IPS-18c (cell line): ENCODE measurements at regions not wholly inside any gene's neighbourhood (a gene's known extent, or its start where the extent isn't known, plus 50 kb on each side); places are given as distances from the start of the nearest gene placed in this dataset.

Source experiments
- H3K4me3 ChIP-seq: 2 replicates; pipeline ENCODE4 v1.7.0; 2013; ENCODE audit warnings: low read depth, mild to moderate bottlenecking, low read length, moderate library complexity; ENCODE audit not compliant: insufficient read depth
- H3K9me3 ChIP-seq: one replicate; pipeline ENCODE4 v1.6.1; 2013; ENCODE audit warnings: mild to moderate bottlenecking, low read length, moderate library complexity; ENCODE audit not compliant: control insufficient read depth, insufficient read depth

GRCh38 chr22:26849575-26849974, 192.2 kb downstream of the MIAT start:
- Histone ChIP-seq H3K9me3 (no peaks in the 10 kb centered on the region), H3K4me3 (no peak overlapping the region)

- Histone ChIP-seq H3K9me3 (no peaks in the 10 kb centered on the region), H3K4me3 (no peak overlapping the region)
Observed at GRCh38 chr22:26851125-26851524, 193.7 kb downstream of the MIAT start.

GRCh38 chr22:26852176-26852575, 194.8 kb downstream of the MIAT start:
- Histone ChIP-seq H3K4me3 (no peak overlapping the region), H3K9me3 (no peaks in the 10 kb centered on the region)

GRCh38 chr22:26853071-26853470, 195.7 kb downstream of the MIAT start:
- no peaks in the 10 kb centered on the region for H3K9me3 ChIP-seq
- H3K4me3 ChIP-seq, result no peak overlapping the region

DNA sequence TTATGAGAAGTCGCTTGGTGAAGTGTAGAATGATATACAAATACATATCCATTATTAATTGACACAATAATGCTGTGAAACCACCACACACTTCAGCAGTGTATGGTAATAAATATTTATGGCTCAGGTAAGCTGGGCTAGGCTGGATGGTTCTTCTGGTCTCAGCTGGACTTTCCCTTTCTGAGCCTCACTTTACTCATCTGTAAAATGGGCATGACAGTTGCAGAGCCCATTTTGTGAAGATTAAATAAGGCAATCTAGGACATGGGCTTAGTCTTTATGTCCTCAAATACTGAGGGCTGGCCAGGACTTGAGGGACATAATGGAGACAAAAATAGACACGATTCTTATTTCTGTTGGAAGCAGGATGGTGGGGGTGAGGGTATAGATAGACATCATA, 196.1 kb downstream of the MIAT start:
- H3K4me3 ChIP-seq, result no peak overlapping the region
- no peaks in the 10 kb centered on the region for H3K9me3 ChIP-seq

DNA sequence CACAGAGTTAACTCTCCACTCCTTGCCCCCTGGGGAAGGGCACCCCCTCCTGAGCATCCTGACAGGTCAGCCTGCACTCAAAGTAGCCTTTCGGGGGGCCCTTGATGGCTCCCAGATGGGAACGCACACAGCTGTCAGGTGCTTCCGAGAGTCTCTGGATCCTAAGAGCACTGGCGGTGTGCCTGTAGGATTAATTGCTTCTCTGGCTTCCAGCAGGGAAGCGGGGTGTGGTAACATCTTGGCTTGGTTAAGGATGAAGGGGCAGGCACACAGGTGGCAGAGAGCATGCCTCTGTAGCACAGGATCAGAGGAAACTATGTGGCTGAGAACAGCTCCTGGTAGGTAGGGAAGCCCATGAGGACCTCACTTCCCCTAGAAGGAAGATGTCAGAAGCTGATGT, 199.8 kb downstream of the MIAT start:
- Histone ChIP-seq H3K4me3 (no peak overlapping the region), H3K9me3 (peaks cover 2% of the 10 kb centered on the region)

GRCh38 chr22:26860301-26860700, 202.9 kb downstream of the MIAT start:
- peaks cover 2% of the 10 kb centered on the region for H3K9me3 ChIP-seq

DNA sequence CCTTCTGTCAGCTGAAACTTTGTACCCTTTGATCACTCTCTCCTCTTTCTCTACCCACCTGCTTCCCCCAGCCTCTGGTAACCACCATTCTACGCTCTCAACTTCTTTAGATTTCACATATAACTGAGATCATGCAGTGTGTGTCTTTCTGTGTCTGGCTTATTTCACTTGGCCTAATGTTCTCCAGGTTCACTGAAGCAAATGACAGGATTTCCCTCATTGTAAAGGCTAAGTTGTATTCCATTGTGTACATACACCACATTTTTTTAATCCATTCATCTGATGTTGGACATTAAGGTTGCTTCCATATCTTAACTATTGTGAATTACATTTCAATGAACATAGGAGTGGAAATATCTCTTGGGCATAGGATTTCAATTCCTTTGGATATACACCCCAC, 207.6 kb downstream of the MIAT start:
- H3K9me3 ChIP-seq, result peaks cover 5% of the 10 kb centered on the region
- H3K4me3 ChIP-seq, result no peak overlapping the region

More at GRCh38 chr22:26860301-26860700, 202.9 kb downstream of the MIAT start:
- H3K4me3 ChIP-seq, result no peak overlapping the region

- H3K9me3 ChIP-seq, result no peaks in the 10 kb centered on the region
- no peak overlapping the region for H3K4me3 ChIP-seq
Observed at GRCh38 chr22:26883393-26883792, 226.0 kb downstream of the MIAT start.

GRCh38 chr22:26884921-26885320, 227.5 kb downstream of the MIAT start:
- H3K4me3 ChIP-seq, result no peak overlapping the region
- no peaks in the 10 kb centered on the region for H3K9me3 ChIP-seq

GRCh38 chr22:26885441-26886261, 228.3 kb downstream of the MIAT start:
- no peaks in the 10 kb centered on the region for H3K9me3 ChIP-seq
- no peak overlapping the region for H3K4me3 ChIP-seq

- Histone ChIP-seq H3K9me3 (no peaks in the 10 kb centered on the region), H3K4me3 (no peak overlapping the region)
Observed at GRCh38 chr22:26887456-26887855, 230.1 kb downstream of the MIAT start.

GRCh38 chr22:26887916-26888315, 230.5 kb downstream of the MIAT start:
- H3K4me3 ChIP-seq, result no peak overlapping the region

DNA sequence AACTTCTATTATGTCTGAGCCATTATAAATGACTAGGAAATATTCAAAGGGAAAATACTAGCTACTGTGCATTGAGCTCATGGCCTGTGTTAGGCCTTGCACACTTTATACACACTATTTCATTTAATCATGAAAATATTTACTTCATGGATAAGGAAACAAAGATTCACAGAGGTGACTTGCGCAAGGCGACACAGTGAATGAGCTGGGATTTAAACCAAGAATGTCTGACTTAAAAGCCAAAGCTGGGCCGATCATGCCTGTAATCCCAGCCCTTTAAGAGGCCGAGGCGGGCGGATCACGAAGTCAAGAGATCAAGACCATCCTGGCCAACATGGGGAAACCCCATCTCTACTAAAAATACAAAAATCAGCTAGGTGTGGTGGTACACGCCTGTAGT, 231.5 kb downstream of the MIAT start:
- no peak overlapping the region for H3K4me3 ChIP-seq
- no peaks in the 10 kb centered on the region for H3K9me3 ChIP-seq

More at GRCh38 chr22:26887916-26888315, 230.5 kb downstream of the MIAT start:
- no peaks in the 10 kb centered on the region for H3K9me3 ChIP-seq

- Histone ChIP-seq H3K4me3 (no peak overlapping the region), H3K9me3 (no peaks in the 10 kb centered on the region)
Observed at GRCh38 chr22:26889802-26890201, 232.4 kb downstream of the MIAT start.

GRCh38 chr22:26890870-26891269, 233.5 kb downstream of the MIAT start:
- no peaks in the 10 kb centered on the region for H3K9me3 ChIP-seq
- no peak overlapping the region for H3K4me3 ChIP-seq

DNA sequence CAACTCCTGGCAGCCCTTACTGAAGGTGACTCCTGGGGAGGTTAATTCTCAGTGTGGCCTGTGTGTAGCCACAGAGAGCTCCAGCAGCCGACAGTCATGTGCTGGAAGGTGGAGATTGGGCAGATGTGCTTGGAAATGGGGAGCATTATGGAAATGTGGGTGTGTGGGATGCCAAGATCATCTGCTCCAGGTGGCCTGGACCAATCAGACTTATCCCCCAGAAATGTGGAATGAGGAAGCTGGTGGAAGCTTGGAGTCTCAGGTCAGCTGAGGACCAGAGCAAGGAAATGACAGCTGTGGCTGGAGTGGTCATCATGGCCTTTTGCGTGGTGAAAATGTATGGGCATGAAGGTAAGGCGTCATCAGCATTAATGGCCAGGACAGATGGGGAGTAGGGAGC, 234.0 kb downstream of the MIAT start:
- Histone ChIP-seq H3K9me3 (no peaks in the 10 kb centered on the region), H3K4me3 (no peak overlapping the region)

- Histone ChIP-seq H3K9me3 (no peaks in the 10 kb centered on the region), H3K4me3 (no peak overlapping the region)
Observed at GRCh38 chr22:26892166-26893041, 235.0 kb downstream of the MIAT start.
